BLaER1 treated with 17β-estradiol and CSF1 and Interleukin-3, amounts not matched to agents 10 nM and 100 nM (cell line): ENCODE measurements at regions not wholly inside any gene's neighbourhood (a gene's known extent, or its start where the extent isn't known, plus 50 kb on each side); places are given as distances from the start of the nearest gene placed in this dataset.

Experiments
- H3K27ac ChIP-seq, 11 experiments: shearing (Covaris generic); formaldehyde crosslinking; 2 replicates each; pipeline ENCODE4 v1.8.1; 2022
- H3K27me3 ChIP-seq, 11 experiments: shearing (Covaris generic); formaldehyde crosslinking; 2 replicates each; pipeline ENCODE4 v1.8.1; 2022
- H3K36me3 ChIP-seq, 11 experiments: shearing (Covaris generic); formaldehyde crosslinking; 2 replicates each; pipeline ENCODE4 v1.8.1; 2022
- H3K4me1 ChIP-seq, 10 experiments: shearing (Covaris generic); formaldehyde crosslinking; 2 replicates each; pipeline ENCODE4 v1.8.1; 2022
- H3K4me2 ChIP-seq, 11 experiments: shearing (Covaris generic); formaldehyde crosslinking; 2 replicates each; pipeline ENCODE4 v1.8.1; 2022
- H3K4me3 ChIP-seq, 10 experiments: shearing (Covaris generic); formaldehyde crosslinking; 2 replicates each; pipeline ENCODE4 v1.8.1; 2022
- H3K9ac ChIP-seq, 11 experiments: shearing (Covaris generic); formaldehyde crosslinking; 2 replicates each; pipeline ENCODE4 v1.8.1; 2022
- H3K9me3 ChIP-seq, 11 experiments: shearing (Covaris generic); formaldehyde crosslinking; replicated peaks in 1 of 11; 2 replicates each; pipeline ENCODE4 v1.8.1; 2022
- H4K20me1 ChIP-seq, 11 experiments: shearing (Covaris generic); formaldehyde crosslinking; 2 replicates each; pipeline ENCODE4 v1.8.1; 2022
- Cebpa-rat ChIP-seq, 11 experiments: shearing (Covaris generic); IDR thresholded peaks; 2 replicates each; pipeline ENCODE4 v1.8.1; 2022

DNA sequence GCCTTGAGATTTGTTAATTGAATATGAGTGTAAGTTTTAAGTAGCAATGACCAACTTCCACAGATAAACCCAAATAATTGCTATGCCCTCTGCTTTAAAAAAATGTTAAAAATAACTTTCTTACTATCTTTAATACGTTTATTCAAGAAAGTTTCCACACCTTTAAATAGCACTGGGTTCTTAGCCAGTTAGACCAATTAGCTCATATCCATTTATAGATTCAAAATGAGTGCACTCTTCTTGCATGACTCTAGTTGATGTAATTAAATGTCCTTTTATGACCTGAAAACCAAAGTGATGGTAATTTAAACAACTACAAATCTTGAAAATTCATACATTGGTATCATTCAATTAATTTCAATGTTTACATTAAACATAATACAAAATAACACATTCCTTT is 50.8 kb upstream of the CACNA2D1 start:
- no peaks in the 10 kb centered on the region for H3K4me1 ChIP-seq
- no peak overlapping the region for H3K4me3 ChIP-seq
- no peak for TF ChIP-seq Cebpa-rat (IDR thresholded peaks at IDR 0.05)
- no peaks in the 10 kb centered on the region for H3K36me3 ChIP-seq
- H3K27ac ChIP-seq: no peak overlapping the region
- peaks cover 0 to 2% (median 2%) of the 10 kb centered on the region in 11 experiments; a peak in 14 of 22 replicates for H3K9me3 ChIP-seq
- H4K20me1 ChIP-seq: no peaks in the 10 kb centered on the region
- H3K4me2 ChIP-seq: no peak overlapping the region
- H3K27me3 ChIP-seq: no peaks in the 10 kb centered on the region
- no peak overlapping the region for H3K9ac ChIP-seq
